ENCODE measurements at regions not wholly inside any gene's neighbourhood (a gene's known extent, or its start where the extent isn't known, plus 50 kb on each side); places are given as distances from the start of the nearest gene placed in this dataset.
"Not testable (repeated sequence)": the region's sequence is repeated elsewhere in the genome, so short reads cannot be mapped to it uniquely, and the experiment has no call there.

DNA sequence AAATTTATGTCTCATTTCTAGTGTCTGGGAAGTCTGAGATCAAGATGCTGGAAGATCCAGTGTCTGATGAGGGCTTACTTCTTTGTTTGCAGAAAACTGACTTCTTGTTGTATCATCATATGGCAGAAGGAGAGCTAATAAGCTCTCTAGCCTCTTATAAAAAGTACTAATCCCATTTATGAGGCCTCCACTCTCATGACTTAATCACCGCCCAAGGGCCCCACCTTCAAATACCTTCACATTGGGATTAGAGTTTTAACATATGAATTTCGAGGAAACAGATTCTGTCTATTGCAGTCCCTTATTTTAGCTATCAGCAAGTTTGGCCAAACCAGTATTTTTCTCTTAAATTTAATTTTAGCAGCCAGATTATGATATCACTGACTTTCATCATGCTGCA, 150.2 kb upstream of the TMPRSS15 start:
- no peak for DNase-seq (ENCODE audit: low read depth)

DNA sequence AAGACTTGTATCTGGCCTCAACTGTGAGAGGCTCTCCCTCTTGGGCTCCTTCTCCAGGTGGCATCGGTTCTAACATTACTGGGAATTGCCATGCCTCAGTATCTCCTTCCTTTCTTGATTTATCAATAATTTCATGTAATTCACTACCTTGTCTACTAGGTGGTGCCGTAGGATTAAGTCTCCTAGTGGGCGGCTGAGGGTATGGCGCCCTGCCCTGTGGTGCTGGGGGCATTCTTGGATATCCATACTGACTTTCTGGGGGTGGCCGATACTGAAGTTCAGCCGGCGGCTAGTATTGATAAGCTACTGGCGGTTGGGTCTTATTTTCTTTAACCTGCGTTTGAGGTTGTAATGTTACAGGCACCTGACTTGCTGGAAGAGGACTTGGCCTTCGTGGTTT, 164.2 kb upstream of the TMPRSS15 start:
- DNase-seq (ENCODE audit: low read depth) = not testable (repeated sequence)

DNA sequence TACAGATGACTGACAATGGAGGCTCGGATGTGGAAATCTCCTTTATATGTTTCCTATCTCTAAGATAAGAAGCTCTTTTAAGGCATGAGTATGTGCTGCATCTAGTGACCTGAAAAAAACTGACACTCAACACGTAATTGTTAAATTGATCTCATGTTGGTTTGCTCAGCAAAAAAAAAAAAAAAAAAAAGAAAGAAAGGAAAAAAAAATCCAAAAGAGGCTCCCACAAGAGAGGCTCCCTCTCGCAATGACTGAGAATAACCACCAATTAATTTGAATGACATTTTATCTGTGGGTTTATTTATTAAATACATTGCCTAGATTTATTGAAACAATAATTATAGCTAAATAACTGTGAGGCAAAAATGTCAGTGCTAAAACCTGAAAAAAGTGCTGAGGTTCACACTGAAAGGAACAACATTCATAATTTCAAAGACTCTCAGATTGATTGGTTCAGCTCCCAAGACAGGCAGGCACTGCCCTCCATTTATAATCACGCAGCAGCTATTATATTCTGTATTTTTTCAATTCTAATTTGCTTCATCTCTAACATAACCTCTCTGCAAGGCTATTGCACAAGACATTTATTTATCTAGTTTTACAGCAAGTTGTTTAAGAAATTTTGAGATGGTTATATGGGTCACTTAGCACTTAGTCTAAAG, 184.5 kb upstream of the TMPRSS15 start:
- DNase-seq (ENCODE audit: low read depth) = no peak

DNA sequence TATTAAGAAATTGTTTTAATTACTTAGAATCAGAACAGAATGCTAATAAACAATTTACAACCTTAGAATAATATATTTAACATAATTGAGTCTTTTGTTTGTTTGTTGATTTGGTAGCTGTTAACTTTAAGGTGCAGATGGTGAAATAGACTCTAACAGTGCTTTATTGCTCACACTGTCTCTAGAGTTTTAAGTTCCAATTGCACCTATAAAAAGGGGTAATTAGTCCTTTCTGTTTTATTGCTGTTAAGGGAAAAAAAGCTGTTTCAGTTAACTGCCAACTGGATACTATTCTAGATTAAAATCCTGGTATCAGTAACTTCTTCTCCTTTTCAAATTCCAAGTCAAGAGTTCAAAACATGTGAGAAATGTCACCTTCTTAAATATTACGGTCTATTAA, 197.6 kb upstream of the TMPRSS15 start:
- no peak for DNase-seq (ENCODE audit: low read depth)

DNA sequence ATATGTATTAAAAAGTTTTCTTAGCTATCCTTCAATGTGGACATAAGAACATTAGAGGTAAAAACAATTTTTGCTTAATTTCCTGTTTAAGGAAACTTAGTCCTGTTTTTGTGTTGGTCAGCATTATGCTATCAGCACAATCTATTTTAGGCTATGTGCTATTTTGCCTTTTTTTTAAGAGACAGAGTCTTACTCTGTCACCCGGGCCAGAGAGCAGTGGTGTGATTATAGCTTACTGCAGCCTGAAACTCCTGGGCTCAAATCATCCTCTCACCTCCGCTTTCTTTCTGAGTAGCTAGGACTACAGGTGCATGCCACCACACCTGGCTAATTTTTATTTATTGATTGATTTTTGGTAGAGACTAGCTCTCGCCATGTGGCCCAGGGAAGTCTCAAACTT, 199.1 kb upstream of the TMPRSS15 start:
- DNase-seq (ENCODE audit: low read depth) = no peak

DNA sequence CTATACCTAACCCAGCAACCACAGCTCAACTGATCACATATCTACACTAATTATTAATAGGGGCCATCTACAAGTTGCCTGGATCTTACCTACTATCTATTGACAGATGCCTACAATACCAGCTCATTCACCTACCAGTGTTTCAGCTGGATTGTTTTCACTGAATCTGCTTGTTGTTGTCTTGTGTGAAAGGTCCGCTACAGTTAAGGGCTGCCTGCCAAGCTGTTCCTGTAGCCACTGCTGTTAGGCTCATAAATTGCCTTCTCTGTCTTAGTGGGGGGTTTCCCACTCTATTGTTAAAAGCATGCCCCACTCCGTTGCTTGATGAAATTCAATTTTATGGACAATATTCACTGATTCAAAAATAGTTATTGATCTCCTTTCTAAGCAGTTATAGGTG, 199.7 kb upstream of the TMPRSS15 start:
- no peak for DNase-seq (ENCODE audit: low read depth)

DNA sequence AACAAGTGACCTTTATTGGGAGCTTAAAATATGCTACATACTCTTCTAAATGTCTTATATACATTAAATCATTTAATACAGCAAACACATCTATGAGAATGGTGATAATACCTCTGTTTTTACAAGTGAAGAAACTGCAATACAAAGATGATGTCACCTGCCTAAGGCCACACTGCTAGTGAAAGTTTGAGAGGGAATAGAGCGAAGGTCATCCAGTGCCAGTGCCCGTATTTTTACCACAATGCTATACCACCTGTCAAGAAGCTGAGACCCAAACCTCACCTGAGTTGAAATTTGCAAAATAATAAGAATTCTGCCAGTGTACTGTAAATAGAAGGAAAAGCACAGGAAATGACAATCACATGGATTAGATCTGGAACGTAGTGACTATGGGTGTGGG, 200.4 kb upstream of the TMPRSS15 start:
- no peak for DNase-seq (ENCODE audit: low read depth)

DNA sequence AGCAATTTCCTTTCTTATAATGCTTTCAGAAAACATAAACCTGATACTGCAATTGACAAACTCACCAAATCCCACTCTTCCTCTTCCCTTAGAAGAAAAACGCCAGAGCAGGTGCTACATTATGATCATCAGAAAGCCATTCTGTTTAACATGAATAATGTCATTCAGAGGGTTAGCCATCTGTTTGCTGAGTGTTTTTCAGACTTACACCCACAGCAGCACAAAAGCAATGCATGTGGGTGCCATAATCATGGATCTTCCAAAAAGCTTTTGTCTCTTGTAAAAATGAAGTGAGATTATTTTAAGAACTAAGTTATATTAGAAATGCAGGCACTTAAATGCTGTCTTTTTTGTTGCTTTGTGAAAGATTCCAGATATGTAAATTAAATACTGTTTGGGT, 204.6 kb upstream of the TMPRSS15 start:
- DNase-seq (ENCODE audit: low read depth) = no peak

DNA sequence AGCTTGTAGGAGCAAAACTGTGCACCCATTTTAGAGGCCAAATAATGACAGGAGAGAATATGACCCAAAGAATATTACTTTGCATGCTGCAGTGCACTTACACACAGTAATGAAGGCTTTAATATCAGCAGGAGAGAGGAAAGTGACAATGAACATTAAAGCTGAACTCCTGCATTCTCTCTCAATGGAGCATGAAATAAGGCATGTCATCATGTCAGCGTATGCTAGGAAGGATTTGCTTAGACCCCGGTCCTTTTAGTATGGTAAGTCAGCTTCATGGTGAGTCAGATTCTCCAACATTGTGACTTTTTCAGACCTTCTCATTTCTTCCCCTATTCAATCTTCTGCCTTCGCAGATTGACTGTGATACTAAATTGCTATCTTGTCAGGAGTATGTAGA, 210.7 kb upstream of the TMPRSS15 start:
- DNase-seq (ENCODE audit: low read depth) = no peak

DNA sequence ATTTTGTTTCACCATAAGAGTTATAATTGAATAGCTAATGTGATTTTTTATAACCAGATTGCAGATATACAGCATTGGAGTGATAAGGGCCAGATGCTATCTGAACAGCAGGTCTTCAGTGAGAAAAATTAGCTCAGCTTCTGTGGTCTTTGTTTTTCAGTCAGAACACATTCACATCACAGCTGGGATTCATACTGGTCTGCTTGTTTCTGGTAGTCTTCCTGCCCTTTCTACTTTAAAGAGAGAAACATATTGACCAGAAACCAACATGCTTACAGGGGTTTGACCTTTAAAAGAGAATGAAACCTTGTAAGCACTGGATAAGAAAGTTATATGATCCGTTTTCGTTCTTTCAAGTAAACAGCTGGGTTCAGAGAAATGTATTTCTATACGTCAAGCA, 213.7 kb upstream of the TMPRSS15 start:
- DNase-seq (ENCODE audit: low read depth) = no peak

DNA sequence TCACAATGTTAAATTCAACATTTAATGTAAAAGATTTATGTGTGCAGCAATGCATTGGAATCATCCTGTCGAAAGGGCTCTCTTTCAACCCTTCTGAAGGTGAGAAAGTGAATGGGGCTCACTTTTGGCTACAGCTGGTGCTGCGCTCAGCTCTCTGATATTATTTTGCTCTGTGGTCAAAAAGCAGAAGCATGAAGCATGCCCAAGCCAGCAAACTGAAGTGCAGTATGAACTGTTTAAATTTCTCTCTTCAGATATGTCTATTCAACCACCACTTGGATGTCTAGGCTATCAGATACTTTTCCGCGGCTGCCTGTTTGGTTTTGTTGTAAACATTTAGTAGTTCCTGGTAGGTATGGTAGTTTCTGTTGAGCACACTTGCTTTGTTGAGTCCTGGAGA, 216.9 kb upstream of the TMPRSS15 start:
- DNase-seq (ENCODE audit: low read depth) = no peak

DNA sequence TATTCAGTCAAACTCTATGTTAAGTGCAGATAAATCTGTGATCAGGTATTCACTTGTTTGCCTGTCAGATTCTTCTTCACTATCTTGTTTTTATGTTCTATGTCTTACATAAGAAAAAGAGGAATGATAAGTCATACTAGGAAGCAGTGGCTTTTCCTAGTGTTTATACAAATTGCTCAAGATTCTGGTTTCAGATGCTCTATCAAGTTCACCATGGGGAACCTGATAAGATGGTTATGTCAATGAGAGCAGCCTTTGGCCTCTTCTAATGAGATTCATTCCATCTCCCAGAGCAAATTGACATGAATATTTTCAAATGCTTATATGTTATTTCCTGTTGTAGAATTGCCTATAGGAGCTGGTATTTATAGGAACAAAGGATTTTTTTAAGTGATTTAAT, 218.8 kb upstream of the TMPRSS15 start:
- DNase-seq (ENCODE audit: low read depth) = no peak

DNA sequence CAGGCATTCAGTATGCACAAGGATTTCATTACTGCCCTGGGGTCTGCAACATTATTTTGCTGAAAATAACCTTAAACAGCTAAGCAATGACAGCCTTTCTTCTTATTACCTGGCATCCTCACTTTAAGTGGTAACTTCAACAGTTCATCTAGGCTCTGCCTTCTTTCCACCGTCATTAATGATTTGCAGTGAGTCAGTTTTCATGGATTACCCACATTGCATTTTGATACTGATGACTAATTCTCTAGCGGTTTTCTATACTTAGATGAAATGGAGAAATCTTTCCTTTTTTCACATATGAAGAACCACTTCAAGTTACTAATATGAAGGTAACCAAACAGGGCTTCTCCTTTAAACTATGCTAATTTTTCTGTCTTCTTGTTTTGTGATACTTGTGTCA, 226.9 kb upstream of the TMPRSS15 start:
- no peak for DNase-seq (ENCODE audit: low read depth)

DNA sequence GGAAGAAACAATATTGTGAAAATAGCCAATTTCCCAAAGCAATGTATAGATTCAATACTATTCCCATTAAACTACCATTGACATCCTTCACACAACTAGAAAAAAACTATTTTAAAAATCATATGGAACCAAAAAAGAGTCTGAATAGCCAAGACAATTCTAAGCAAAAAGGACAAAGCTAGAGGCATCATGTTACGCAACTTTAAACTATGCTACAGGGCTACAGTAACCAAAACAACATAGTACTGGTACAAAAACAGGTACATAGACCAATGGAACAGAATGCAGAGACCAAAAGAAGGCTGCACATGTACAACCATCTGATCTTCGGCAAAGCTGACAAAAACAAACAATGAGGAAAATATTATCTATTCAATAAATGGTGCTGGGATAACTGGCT, 233.3 kb upstream of the TMPRSS15 start:
- DNase-seq (ENCODE audit: low read depth) = no peak

DNA sequence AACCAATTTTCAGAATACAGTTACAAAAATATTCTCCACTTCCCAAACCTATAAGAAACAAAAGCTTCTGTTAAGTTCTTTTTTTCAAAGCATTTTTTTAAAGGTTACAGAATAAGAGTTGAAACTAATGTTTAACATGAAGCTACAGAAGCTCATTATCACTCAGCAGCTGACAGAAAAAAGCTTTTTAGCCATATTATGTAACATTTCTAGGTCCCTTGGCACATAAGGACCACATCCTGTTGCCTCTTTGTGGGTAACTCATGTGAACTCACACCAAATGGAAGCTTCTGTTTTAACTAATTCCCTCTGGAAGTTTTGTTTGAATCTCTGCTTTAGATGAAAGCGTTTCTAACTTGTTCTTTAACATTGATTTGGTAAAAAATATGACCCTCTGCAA, 242.5 kb upstream of the TMPRSS15 start:
- no peak for DNase-seq (ENCODE audit: low read depth)

DNA sequence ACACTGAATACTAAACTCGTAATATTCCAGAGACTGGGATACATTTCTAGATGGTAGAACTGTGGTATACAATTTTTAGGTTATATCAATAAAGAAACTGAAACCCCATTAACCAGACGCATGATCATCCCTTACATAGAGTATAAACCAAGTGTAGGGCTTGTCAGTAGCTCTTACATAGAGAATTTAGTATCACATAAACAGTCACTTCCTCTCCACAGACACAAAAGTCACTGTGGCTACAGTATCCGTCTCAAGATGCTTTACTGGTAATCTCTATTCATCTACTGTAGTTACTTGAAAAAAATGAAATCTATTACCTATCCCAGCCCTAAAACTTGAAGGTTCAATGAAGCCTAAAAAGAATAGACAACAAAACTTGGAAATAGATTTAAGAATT, 252.3 kb upstream of the TMPRSS15 start:
- DNase-seq (ENCODE audit: low read depth) = no peak

DNA sequence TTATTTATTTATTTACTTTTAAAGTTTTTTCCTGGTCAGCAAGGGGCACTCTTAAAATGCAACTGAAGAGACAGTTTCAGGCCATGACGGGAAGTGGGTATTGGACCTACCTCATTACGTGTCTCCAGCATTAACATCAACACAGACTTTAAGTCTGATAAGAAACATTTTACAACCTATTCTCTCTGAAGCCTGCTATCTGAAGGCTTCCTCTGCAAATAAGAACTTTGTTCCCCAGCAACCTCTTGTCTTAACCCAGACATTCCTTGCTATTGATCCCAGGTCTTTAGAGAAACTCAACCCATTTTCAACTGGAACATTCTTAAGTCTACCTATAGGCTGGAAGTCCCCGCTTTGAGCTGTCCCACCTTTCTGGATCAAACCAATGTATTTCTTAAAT, 258.3 kb upstream of the TMPRSS15 start:
- DNase-seq (ENCODE audit: low read depth) = no peak

DNA sequence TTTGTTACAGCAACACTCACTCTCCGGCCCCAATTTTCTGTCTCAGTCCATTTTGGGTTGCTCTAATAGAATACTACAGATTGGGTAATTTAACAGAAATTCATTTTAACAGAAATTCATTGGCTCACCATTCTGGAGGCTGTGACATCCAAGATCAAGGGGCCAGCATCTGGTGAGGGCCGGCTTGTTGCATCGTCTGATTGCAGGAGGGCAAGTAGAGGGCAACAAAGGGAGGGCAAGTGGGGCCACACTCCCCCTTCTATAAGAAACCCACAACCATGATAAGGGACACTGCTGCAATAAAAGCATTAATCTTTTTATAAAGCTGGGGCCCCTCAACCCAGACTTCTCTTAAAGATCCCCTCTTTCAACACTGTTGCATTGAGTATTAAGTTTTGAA, 260.1 kb upstream of the TMPRSS15 start:
- DNase-seq (ENCODE audit: low read depth) = no peak

DNA sequence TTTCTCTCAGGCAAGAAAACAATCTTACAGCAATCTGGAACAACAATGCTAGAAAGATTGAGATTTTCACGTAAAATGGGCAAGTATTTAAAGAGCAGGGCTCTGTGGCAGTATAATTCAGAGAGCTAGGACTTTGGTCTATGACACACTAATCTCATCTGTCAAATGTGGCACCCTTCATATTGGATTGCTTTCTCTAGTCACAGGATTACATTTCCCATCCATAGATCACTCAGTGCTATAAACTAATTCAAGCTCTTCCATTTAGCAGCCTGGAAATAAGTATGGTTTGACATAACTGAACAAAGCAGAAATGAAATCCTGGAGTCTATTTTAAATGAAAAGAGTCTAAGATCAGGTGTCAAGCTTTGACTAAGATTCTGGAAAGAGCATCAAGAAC, 263.1 kb upstream of the TMPRSS15 start:
- no peak for DNase-seq (ENCODE audit: low read depth)

DNA sequence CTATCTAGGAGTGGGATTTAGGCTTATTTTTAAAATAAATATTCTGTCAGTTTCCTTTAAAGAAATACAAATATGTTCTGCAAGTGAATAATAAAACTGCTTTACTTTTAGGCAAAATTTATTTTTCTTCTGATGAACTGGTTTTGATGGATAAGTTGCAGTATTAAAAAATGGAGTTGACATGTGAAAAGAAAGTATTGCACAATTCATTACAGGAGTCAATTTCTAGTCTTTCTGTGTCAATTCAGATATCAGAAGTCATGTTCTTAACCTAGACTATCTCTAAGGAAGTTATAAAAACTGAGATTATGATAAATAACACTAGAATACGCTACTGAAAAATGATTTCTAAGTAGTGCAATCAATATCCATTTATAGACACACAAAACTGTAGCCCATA, 270.2 kb upstream of the TMPRSS15 start:
- DNase-seq (ENCODE audit: low read depth) = no peak

DNA sequence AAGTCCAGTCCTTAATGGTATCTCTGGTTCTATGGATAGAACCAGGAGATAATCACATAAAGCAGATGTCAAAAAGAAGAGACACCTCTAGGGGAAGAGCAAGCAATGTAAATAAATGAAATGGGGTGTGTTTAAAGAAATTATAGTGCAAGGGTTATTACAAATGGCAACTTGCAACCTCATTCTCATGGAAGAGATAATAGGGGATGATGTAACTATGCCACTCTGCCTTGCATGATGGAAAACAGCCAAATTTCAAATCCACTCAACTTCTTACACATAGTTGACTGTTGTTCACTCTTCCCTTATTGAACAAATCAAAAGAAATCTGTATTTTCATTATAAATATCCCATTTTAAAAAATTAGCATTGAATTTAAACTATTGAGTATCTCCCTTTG, 274.0 kb upstream of the TMPRSS15 start:
- DNase-seq (ENCODE audit: low read depth) = no peak

DNA sequence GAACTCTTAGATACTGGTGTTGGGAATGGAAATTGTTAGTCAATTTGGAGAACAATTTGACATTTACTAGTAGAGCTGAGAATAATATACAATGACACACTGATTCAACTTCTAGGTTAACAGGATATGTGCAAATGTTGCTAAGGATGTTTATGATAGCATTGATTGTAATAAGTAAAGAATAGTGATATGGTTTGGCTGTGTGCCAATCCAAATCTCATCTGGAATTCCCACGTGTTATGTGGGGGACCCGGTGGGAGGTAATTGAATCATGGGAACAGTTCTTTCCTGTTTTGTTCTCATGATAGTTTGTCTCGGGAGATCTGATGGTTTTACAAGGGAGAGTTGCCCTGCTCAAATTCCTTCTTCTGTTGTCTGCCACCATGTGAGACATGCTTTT, 302.4 kb upstream of the TMPRSS15 start:
- DNase-seq (ENCODE audit: low read depth) = no peak

DNA sequence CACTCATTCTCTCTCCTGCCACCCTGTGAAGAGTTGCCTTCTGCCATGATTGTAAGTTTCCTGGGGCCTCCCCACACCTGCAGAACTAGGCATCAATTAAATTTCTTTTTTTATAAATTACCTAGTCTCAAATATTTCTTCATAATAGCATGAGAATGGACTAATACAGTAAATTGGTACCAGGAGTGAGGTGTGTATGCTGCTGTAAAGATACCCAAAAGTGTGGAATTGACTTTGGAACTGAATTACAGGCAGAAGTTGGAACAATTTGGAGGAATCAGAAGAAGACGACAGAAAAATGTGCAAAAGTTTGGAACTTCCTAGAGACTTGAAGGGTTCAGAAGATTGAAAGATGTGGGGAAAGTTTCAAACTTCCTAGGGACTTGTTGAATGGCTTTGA, 308.1 kb upstream of the TMPRSS15 start:
- no peak for DNase-seq (ENCODE audit: low read depth)

DNA sequence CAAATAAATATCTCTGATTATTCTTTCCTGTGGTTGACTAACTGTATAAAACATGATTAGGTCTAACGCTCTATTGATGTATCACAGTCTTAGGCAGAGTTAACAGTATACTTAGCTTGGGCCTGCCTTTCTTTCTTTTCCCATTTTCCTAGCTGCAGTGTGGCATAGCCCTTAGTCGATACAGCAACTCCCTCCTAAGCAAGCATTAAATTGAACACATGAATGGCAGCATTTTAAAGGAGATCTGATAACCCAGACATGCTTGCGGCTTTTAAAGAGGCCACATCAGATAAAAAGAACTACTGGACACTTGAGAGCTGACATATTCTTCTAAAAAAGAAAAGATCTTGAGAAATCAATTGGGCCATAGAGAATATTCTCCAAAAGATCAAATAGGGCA, 312.0 kb upstream of the TMPRSS15 start:
- no peak for DNase-seq (ENCODE audit: low read depth)

DNA sequence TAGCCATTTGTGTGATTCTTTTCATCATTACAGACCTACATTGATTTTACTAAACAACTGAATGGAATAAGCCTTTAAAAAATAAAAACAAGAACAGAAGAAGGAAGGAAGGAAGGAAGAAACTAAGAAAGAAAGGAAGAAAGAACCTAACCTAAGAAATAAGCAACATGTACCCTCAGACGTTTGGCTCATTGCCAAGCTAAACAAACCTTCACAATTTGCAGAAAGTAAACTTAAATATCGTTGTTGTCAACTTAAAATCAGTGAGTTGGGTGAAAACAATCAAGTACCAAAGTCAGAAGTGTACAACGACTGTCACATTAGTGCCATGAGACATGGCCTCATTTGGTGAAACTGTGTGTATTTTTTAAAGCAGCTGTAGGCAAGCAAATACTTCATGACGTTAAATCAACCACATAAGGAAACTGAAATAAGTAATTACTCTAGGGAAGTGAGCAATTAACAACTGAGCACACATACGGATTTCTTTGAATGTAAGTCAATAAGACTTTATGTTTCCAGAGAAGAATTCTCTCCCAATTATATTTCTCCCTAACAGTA, 313.1 kb upstream of the TMPRSS15 start:
- DNase-seq (ENCODE audit: low read depth) = no peak

Data from iris pigment epithelial cell (primary cell).